HAP-1 (cell line): ENCODE measurements at regions not wholly inside any gene's neighbourhood (a gene's known extent, or its start where the extent isn't known, plus 50 kb on each side); places are given as distances from the start of the nearest gene placed in this dataset.

Experiments
- DNase-seq, 2 experiments: peaks; one replicate each; pipeline ENCODE4 v3.0.0-alpha.2; 2016 to 2020; ENCODE audit warnings: low spot score in 2 of 2
- H3K27me3 ChIP-seq: fragments of 250-450 bp; sonication (Bioruptor Pico); 2 replicates; pipeline ENCODE4 v1.5.1; 2020; ENCODE audit warnings: low read depth, mild to moderate bottlenecking, moderate library complexity
- H3K36me3 ChIP-seq: fragments of 250-450 bp; sonication (Bioruptor Pico); replicated peaks from 2 replicates; pipeline ENCODE4 v1.5.1; 2020; ENCODE audit warnings: mild to moderate bottlenecking
- H3K4me1 ChIP-seq: fragments of 250-450 bp; sonication (Bioruptor Pico); 2 replicates; pipeline ENCODE4 v1.5.1; 2020; ENCODE audit warnings: mild to moderate bottlenecking
- H3K4me3 ChIP-seq: fragments of 250-450 bp; sonication (Bioruptor Pico); 2 replicates; pipeline ENCODE4 v1.5.1; 2020; ENCODE audit warnings: mild to moderate bottlenecking, moderate library complexity
- H3K9me3 ChIP-seq: fragments of 250-450 bp; sonication (Bioruptor Pico); 2 replicates; pipeline ENCODE4 v1.5.1; 2020; ENCODE audit warnings: mild to moderate bottlenecking, moderate library complexity
- in situ Hi-C: fragments of 300-500 bp; cut with MboI; formaldehyde crosslinking; loops from 3 replicates; pipeline ENCODE4 v1.14.3; 2020; ENCODE audit warnings: low sequenced_read_pairs, inconsistent platforms, mixed read lengths

GRCh38 chr15:85306946-85307686 is 73.3 kb upstream of the AKAP13 start:
- no peak overlapping the region for H3K4me3 ChIP-seq
- H3K36me3 ChIP-seq, result no peaks in the 10 kb centered on the region
- DNase-seq, result no peak
- H3K9me3 ChIP-seq, result peaks cover 2% of the 10 kb centered on the region; the same call in 1 of the 2 replicates
- in situ Hi-C loops, result no loop called here
- no peaks in the 10 kb centered on the region for H3K4me1 ChIP-seq
- peaks cover 22% of the 10 kb centered on the region for H3K27me3 ChIP-seq

DNA sequence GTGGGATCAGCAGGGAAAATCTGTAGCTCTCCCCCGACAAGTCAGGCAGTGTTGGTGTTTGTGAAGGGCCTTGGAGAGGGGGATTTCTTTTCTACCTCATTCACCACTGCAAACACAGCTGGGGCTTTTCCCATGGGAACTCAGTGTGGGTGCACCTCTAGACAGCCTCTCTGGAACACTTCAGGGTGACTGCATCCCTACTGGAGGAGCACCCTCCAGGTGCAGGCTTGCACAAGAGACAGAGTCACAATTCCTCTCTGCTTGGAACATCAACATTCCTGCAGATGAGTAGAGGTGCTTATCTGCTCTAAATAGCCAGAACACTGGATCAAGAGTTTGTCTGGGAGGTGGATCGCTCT is 72.7 kb upstream of the AKAP13 start:
- no peak overlapping the region for H3K4me3 ChIP-seq
- no peak for DNase-seq
- H3K4me1 ChIP-seq, result no peaks in the 10 kb centered on the region
- peaks cover 22% of the 10 kb centered on the region for H3K27me3 ChIP-seq
- in situ Hi-C loops, result no loop called here
- peaks cover 2% of the 10 kb centered on the region; the same call in 1 of the 2 replicates for H3K9me3 ChIP-seq
- H3K36me3 ChIP-seq, result no peaks in the 10 kb centered on the region

- Histone ChIP-seq H3K4me1 (no peaks in the 10 kb centered on the region), H3K36me3 (no peaks in the 10 kb centered on the region), H3K4me3 (no peak overlapping the region), H3K27me3 (peaks cover 22% of the 10 kb centered on the region), H3K9me3 (peaks cover 2% of the 10 kb centered on the region; the same call in 1 of the 2 replicates)
- in situ Hi-C loops, result no loop called here
- no peak for DNase-seq
Observed at GRCh38 chr15:85311647-85312046, 68.8 kb upstream of the AKAP13 start.

GRCh38 chr15:85312486-85312885 is 67.9 kb upstream of the AKAP13 start:
- no peaks in the 10 kb centered on the region for H3K36me3 ChIP-seq
- peaks cover 22% of the 10 kb centered on the region for H3K27me3 ChIP-seq
- in situ Hi-C loops, result no loop called here
- no peaks in the 10 kb centered on the region for H3K4me1 ChIP-seq
- H3K9me3 ChIP-seq, result peaks cover 2% of the 10 kb centered on the region; the same call in 1 of the 2 replicates
- no peak for DNase-seq
- no peak overlapping the region for H3K4me3 ChIP-seq

- H3K9me3 ChIP-seq, result peaks cover 2% of the 10 kb centered on the region; the same call in 1 of the 2 replicates
- DNase-seq, result no peak
- in situ Hi-C loops, result no loop called here
- H3K27me3 ChIP-seq, result peaks cover 22% of the 10 kb centered on the region
- no peaks in the 10 kb centered on the region for H3K36me3 ChIP-seq
- no peak overlapping the region for H3K4me3 ChIP-seq
- H3K4me1 ChIP-seq, result no peaks in the 10 kb centered on the region
Observed at GRCh38 chr15:85312929-85313331, 67.5 kb upstream of the AKAP13 start.

- Histone ChIP-seq H3K9me3 (peaks cover 2% of the 10 kb centered on the region; the same call in 1 of the 2 replicates), H3K4me1 (no peaks in the 10 kb centered on the region), H3K4me3 (no peak overlapping the region), H3K36me3 (no peaks in the 10 kb centered on the region), H3K27me3 (peaks cover 22% of the 10 kb centered on the region)
- in situ Hi-C loops, result no loop called here
- DNase-seq, result no peak
Observed at GRCh38 chr15:85313339-85313738, 67.1 kb upstream of the AKAP13 start.

DNA sequence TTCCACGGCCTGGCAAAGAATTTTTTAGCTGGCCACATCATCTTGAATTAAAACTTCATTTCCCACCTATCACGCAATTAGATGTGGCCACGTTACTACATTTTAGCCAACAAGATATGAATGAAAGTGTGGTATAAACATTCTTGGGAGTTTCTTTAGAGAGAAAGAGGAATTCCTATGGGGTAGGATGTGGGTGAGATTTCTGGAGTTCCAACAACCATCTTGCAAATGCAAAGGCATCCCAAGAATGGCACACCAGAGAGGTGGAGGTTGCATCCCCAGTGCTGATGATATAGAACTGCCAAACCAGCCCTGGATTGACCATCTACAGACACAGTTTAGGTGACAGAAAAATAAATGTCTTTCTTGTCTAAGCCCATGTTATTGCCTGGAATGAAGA is 66.3 kb upstream of the AKAP13 start:
- no peak overlapping the region for H3K4me3 ChIP-seq
- no peak for DNase-seq
- peaks cover 22% of the 10 kb centered on the region for H3K27me3 ChIP-seq
- peaks cover 2% of the 10 kb centered on the region; the same call in 1 of the 2 replicates for H3K9me3 ChIP-seq
- in situ Hi-C loops, result no loop called here
- no peaks in the 10 kb centered on the region for H3K4me1 ChIP-seq
- no peaks in the 10 kb centered on the region for H3K36me3 ChIP-seq

DNA sequence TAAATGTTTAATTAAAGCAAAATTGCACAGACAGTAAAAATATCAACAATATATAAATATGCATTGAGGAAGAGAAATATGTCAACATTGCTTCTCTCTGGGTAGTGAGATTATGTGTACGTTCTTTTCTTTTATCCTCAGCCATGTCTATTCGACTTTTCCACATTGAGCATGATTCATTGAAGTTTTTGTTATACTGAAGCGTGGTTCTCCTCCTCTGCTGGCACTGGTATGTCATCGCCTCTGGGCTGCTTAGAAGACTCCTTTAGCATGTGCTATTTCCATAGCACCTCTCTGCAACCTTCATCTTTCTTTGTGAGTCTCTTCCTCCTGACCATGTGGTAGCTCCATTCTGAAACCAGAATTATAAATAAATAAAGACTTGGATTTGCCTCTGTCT is 65.8 kb upstream of the AKAP13 start:
- Histone ChIP-seq H3K36me3 (no peaks in the 10 kb centered on the region), H3K4me1 (no peaks in the 10 kb centered on the region), H3K4me3 (no peak overlapping the region), H3K9me3 (peaks cover 2% of the 10 kb centered on the region; the same call in 1 of the 2 replicates), H3K27me3 (peaks cover 22% of the 10 kb centered on the region)
- DNase-seq, result no peak
- in situ Hi-C loops, result no loop called here

- peaks cover 4% of the 10 kb centered on the region for H3K27me3 ChIP-seq
- no peak overlapping the region for H3K4me3 ChIP-seq
- no peaks in the 10 kb centered on the region for H3K36me3 ChIP-seq
- H3K4me1 ChIP-seq, result no peaks in the 10 kb centered on the region
- peak in 1 of 2 experiments; percentile 59 for DNase-seq
- no peaks in the 10 kb centered on the region for H3K9me3 ChIP-seq
- in situ Hi-C loops, result no loop called here
Observed at GRCh38 chr15:85316244-85316934, 64.0 kb upstream of the AKAP13 start.

DNA sequence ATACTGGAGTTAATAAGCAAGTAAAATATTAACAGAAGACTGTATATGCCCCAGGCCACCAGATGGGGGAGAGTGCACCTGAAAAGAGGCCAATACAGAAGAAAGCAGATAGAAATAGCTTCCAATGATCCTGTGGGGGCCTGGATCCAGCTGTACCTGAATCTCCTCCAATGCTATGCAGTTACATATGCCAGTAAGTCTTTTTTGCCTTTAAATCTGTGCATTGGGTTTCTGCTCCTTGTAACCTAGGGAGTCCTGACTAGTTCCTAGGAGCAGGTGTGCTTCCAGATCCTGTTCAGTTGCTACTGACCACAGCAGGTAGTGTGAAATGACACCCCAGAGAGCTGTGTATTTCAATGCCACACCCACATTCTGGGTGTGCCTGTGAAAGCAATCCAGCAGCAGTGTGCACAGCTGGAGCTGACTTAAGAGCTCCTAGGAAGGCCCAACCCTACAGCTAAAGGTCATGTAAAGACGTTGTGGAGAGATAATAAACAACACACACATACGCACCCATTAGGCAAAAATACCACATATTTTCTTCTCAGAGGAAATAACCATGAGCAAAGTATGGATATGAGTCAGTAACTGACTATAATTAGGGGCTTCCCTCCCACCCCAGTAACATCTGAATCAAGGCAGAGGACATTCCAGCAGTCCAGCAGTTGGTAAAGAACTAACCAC is 62.2 kb upstream of the AKAP13 start:
- no peak for DNase-seq
- in situ Hi-C loops, result no loop called here

GRCh38 chr15:85318732-85319076 is 61.7 kb upstream of the AKAP13 start:
- Histone ChIP-seq H3K9me3 (no peaks in the 10 kb centered on the region), H3K36me3 (no peaks in the 10 kb centered on the region), H3K4me3 (no peak overlapping the region), H3K27me3 (no peaks in the 10 kb centered on the region), H3K4me1 (no peaks in the 10 kb centered on the region)
- in situ Hi-C loops, result no loop called here
- DNase-seq, result no peak

More for the DNA sequence above, 62.2 kb upstream of the AKAP13 start:
- no peaks in the 10 kb centered on the region for H3K36me3 ChIP-seq
- H3K4me1 ChIP-seq, result no peaks in the 10 kb centered on the region
- H3K4me3 ChIP-seq, result no peak overlapping the region
- H3K27me3 ChIP-seq, result no peaks in the 10 kb centered on the region
- H3K9me3 ChIP-seq, result no peaks in the 10 kb centered on the region

DNA sequence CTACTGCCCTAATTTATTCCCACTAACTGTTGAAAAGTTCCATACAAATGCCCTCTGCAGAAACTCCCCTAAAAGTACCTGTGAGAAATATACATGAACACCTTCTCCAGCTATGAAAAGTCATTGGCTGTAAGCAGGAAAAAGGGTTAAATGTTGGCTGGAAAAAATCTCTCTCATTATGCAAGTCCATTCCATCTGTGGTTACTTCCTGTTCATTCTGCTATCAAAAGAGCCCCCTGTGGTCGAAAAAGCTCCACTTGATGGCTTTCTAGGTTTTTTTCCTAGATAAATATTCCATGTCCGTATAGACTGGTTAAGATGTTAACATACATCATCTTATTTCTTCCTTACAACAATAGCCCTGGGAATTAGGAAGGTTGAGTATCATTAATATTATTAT is 56.2 kb upstream of the AKAP13 start:
- DNase-seq, result no peak
- in situ Hi-C loops, result no loop called here
- no peak overlapping the region for H3K4me3 ChIP-seq

GRCh38 chr15:85325834-85326233 is 54.6 kb upstream of the AKAP13 start:
- no peak overlapping the region for H3K4me3 ChIP-seq

More for the DNA sequence above, 56.2 kb upstream of the AKAP13 start:
- Histone ChIP-seq H3K36me3 (no peaks in the 10 kb centered on the region), H3K9me3 (no peaks in the 10 kb centered on the region), H3K4me1 (no peaks in the 10 kb centered on the region), H3K27me3 (no peaks in the 10 kb centered on the region)

DNA sequence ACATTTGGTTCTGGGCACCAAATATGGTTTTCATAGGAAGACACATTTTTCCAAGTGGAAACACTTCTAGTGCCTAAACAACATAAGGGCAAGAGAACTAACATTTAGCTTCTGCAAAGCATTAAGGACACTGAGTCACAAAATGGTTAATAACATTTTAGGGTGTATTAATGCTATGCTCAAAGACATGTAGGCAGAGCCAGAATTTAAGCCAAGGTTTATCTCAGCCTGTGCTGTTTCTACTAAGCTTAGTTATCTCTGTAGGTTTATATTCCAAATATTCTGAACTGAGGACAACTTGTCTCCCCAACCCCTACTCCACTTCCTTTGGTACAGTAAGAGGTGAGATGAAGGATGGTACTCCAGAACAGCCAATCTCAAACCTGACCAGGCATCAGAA is 54.1 kb upstream of the AKAP13 start:
- H3K36me3 ChIP-seq, result no peaks in the 10 kb centered on the region
- no peak overlapping the region for H3K4me3 ChIP-seq
- H3K27me3 ChIP-seq, result no peaks in the 10 kb centered on the region
- H3K9me3 ChIP-seq, result no peaks in the 10 kb centered on the region
- DNase-seq, result no peak
- in situ Hi-C loops, result no loop called here
- no peaks in the 10 kb centered on the region for H3K4me1 ChIP-seq

More at GRCh38 chr15:85325834-85326233, 54.6 kb upstream of the AKAP13 start:
- no peak for DNase-seq
- no peaks in the 10 kb centered on the region for H3K27me3 ChIP-seq
- in situ Hi-C loops, result no loop called here
- no peaks in the 10 kb centered on the region for H3K4me1 ChIP-seq
- H3K36me3 ChIP-seq, result no peaks in the 10 kb centered on the region
- no peaks in the 10 kb centered on the region for H3K9me3 ChIP-seq
